Activated CD4-positive, alpha-beta T cell treated with anti-CD3 and anti-CD28 coated beads, Interleukin-2, Interleukin-4, amounts not matched to agents 100 ng/mL and 50 ng/mL, durations not matched to agents 16 hours and 8 hours (primary cell): ENCODE measurements at regions not wholly inside any gene's neighbourhood (a gene's known extent, or its start where the extent isn't known, plus 50 kb on each side); places are given as distances from the start of the nearest gene placed in this dataset.
"Not testable (repeated sequence)": the region's sequence is repeated elsewhere in the genome, so short reads cannot be mapped to it uniquely, and the experiment has no call there.

Experiments
- DNase-seq: peaks from one replicate; pipeline ENCODE4 v3.0.0-alpha.2; 2020; ENCODE audit warnings: low spot score

DNA sequence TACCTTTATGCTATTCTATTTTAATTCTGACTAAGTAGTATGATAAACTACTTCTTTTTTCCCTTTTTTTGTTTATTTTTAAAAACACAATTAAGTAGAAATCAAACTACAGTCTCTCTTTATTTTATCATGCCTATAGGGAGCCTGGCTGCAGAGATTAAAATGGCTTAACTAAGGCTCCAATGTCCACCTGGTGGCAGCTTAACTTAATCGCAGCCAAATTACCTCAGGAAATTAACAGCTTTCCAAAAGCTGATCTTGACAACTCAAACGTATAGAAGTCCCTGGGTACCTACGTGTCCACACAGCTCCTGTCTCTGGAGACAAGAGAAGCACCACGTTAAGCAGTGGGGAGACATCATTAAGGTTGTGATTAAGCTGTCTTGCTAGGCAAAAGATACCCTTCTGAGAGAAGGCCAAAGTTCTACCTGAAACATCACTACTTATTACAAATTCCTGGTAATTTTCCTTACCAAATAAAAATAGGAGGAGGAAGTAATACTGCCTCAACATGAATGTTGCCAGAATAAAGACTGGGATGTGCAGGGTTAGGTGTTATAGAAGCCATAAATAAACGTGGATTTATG is 63.2 kb upstream of the SNX19 start:
- DNase-seq = no peak

DNA sequence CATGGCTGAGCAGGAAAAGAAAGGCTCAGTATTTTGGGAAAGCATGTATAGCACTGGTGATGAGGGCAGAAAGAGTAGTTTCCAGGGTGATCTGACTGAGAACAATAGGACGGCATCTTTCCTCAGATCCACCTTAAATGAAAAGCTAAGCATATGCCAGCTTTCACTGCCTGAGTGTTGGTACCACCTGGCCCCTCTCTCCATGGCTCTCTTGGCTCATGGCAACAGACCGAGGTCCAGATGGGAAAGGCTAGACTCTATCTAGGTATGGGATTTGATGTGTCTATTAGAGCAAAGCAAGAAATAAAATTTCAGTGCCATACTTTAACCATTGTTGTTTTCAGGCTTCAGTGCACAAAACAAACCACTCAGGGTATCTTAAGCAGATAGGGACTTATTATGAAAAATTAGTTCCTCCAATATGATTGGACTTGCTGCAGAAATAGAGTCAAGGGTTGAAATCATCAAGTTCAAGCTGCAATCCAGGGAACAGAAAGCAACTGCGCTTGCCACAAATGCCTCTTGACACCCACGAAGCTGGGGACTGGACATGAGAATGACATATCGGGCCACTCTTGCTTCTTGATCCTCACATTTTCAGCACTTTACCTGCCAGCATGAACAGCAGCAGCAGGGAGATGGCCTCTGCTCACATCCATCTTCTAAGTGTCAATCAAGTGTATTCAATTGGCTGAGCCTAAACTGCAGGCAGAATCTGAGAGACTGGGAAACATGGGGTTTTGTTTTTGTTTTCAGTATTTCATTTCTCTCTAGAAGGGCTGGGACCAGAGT is 64.0 kb upstream of the SNX19 start:
- no peak for DNase-seq

DNA sequence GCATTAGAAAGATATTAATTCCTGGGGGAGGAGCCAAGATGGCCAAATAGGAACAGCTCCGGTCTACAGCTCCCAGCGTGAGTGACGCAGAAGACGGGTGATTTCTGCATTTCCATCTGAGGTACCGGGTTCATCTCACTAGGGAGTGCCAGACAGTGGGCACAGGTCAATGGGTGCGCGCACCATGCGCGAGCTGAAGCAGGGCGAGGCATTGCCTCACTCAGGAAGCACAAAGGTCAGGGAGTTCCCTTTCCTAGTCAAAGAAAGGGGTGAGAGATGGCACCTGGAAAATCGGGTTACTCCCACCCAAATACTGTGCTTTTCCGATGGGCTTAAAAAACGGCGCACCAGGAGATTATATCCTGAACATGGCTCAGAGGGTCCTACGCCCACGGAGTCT is 68.0 kb upstream of the SNX19 start:
- DNase-seq = not testable (repeated sequence)

DNA sequence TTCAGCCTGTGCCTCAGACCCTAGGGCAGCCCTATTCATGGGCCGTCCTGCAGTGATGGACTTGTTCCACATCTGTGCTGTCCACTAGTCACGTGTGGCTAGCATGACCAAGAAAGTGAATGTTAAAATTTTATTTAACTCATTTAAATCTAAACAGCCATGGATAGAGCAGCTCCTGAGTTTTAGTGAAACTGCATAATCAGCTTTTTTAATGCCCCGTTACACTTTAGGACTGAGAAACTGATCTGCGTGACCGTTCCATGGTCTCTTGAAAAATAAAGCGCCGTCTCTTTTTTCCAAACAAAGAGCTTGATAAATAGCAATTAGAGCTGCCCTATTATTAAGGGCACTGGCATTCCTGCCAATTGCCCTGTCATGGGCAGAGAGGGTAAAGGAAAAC is 76.5 kb upstream of the SNX19 start:
- DNase-seq = no peak

DNA sequence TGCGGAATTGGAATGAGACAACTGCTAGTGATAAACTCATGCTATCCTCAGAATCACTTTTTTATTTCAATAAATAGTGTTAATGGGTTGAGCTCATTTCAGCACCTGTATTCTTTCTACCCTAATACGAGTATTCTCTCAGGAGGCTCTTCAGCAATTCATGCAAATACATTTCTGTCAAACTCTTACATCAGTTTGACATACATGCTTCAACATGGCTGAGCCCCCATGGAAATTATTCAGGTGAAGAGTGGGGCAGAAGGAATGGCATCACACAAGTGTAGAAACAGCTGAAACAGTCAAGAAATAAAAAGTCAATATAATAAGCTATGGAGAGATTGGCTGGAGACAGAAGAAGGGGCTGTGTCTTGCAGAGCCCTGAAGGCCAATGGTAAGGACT is 77.8 kb upstream of the SNX19 start:
- no peak for DNase-seq

DNA sequence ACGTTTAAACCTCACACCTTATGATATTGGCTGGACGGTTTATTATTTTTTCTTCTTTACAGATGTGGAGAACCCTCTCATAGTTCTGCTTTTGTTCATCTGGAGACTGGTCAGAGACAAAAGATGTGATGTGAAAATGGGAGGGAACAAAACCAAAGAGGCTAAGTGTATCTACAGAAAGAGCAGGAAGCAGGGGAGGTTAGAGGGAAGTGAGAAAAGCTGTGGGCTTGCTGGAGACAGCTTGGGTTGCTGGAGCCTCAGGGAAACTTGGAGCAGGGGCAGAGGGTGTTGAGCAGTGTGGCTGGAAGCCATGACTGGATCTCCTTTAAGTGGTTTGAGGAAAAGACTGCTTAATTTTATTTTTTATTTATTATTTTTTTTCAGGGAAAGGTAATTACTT is 79.0 kb upstream of the SNX19 start:
- no peak for DNase-seq

DNA sequence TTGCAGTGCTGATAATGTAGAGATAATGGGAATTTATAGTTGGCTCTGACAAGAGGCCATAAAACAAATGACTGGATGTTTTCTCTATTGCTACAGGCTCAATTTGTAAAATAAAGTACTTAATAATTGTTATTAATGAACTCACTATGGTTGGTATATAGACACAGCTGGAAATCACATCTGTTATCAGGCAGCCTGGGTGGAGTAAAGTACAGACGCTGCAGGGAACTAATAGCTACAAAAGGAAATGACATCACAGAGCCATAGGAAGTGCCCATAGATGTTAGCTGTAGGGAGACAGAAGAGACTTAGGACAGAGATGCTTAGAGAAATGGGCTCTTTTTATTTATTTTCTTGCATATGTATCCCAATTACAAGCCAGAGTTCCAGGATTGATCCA is 81.0 kb upstream of the SNX19 start:
- DNase-seq = no peak

DNA sequence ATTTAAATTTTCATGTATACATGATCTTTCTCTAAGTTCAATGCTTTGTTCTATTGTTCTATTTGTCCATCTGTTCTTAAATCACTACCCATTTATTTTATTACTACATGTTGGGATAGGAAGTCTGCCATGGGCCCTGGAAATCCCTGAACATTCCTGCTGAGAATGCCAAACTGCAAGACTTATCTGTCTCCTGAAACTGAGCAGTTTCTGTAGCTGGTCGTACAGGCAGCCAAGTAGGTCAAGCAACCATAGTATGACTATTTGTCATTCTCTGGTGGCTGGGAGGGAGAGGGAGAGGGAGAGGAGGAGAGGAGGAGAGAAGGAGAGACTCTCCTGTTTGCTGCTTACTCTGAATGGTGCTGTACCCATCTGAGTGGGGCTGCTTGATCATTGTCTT is 82.8 kb upstream of the SNX19 start:
- DNase-seq = no peak

DNA sequence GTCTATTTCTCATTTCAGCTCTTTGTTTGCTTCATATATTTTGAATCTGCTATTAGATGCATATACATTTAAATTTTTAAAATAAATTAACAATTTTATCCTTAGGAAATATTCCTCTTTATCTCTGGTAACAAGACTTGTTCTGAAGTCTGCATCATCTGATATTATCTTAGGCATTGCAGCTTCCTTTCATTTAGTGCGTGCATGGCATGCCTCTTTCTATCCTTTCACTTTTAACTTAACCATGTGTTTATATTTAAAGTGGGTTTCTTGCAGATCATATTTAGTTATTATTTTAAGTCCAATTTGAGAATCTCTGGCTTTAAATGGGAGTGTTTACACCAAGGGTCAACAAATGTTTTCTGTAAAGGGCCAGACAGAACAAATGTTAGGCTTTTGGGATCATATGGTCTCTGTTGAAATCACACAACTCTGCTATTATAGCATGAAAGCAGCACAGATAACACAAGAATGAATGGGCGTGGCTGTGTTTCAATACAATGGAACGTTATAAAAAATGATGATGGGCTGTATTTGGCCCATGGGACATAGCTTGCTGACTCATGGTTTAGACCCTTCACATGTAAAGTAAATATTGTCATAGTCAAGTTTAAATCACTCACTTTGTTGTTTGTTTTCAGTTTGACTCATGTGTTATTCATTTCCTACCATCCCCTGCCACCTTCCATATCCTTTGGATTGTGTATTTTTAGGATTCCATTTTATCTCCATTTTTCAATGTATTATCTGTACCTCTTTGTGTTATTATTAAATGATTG is 83.9 kb upstream of the SNX19 start:
- DNase-seq = no peak

DNA sequence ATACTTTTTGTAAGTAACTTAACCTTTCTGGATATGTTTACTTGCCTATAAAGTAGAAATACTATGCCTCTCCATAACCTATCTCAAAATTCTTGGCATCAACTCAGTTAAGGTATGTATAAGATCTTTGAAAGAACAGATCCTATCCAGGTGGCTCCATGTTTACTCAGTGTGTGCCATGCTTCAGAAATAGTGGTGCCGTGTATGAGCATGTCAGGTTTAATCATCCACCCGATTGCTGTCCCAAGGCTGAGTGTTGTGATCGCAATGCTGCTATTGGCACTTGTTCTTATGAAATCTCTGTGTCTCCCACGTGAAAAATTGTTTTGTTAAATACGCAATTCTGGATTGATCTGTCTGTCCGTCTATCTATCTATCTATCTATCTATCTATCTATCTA is 85.9 kb upstream of the SNX19 start:
- DNase-seq = no peak

DNA sequence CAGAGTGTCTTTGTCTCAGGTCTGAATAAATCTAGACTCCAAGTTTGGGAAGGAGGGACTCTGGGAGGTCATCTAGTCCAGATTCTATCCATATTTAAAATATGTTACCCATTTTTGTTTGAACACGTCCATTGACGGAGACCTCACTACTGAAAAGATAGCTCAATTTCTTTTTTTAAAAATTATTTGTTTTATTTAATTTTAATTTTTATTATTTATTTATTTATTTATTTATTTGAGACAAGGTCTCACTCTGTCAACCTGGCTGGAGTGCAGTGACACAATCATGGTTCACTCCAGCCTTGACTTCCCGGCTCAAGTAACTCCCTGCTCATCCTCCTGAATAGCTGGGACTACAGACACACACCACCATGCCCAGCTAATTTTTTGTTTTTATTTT is 89.5 kb upstream of the SNX19 start:
- no peak for DNase-seq

DNA sequence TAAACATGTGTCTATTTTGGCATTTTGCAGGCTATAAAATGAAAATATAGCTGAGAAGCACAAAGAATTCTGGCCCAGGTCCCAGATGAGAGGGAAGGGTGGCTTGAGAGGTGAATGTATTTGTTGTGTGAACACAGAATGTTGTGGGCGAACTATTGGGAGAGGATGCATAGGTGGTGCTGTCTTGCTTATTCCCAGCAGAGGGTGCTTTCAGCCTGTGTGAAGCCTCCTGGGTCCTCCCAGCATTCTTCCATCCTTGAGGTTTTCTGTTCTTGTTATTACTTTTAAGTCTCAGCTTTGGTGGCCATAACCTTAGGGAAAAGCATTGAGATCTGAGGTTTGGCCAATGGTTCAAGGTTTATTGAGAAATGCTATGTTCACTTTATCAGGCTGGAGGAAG is 108.7 kb upstream of the SNX19 start:
- no peak for DNase-seq

DNA sequence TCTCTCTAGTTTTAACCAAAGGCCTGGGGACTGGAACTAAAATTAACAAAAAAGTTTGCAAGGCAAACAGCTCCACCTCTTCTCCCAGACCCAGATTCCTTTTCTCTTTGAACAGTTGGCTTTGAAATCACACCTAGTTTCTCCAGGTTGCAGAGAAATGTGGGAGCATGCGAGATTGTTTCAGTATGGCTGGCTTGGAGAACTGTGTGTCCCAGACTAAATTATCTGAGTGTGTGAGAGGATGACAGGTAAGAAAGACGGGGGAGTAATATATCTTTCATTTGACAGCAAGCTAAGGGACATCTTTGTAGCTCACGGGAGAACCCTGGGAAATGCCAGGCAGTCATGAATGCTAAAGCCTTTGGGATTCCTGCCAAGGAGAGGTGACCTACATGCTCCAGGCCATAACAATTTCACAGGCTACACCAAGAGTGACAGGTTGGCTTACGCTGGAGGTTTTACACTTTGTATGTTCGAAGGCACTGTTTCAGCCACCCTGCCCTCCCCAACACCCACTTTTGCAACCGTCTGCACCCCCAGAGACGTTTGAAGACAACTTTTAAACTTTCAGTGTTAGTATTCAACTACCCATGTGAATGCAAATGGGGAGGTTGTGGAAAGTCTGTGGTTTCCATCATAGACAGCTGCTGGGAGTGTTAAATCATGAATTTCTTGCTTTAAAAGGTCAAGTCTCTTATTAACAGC is 109.3 kb upstream of the SNX19 start:
- no peak for DNase-seq

DNA sequence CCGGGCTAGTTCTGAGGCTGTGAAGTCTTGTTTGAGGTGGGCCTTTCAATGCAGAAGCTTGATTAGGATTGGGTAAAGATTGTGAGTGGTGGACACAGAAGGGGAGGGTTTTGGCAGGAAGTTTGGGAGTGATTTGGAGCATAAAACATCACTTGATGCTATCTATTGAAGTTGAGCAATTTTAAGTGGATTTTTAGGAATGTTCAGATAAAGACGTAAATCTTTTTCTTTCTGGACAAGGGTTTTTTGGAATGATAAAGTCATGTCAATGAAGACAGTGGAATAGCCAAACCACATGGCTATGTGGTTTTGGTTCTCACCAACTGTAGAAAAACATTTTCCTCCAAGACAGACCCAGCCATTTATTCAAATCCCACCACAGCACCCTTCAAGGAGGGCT is 111.2 kb upstream of the SNX19 start:
- no peak for DNase-seq

DNA sequence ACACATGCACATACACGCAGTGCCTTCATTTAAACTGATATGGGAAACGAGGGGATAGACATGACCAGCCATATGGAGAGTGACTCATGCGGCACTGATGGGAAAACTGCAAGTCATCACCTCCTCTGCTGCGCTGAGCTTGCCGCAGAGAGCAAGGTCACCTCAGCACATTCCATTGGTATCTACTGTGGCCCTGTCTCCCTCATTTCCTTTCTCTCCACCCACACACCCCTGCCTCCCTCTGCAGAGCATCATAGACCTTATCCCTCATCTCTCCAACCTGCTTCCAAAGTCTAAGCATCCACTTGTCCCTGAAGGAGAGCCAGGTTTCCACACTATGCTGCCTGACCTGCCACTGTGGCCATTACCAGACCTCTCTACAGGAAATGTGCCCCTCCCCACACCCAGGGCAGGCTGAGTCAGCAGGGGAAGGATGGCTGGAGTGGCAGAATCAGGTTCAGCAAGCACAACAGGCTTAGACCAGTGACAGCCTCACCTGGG is 116.9 kb upstream of the SNX19 start:
- DNase-seq = no peak

DNA sequence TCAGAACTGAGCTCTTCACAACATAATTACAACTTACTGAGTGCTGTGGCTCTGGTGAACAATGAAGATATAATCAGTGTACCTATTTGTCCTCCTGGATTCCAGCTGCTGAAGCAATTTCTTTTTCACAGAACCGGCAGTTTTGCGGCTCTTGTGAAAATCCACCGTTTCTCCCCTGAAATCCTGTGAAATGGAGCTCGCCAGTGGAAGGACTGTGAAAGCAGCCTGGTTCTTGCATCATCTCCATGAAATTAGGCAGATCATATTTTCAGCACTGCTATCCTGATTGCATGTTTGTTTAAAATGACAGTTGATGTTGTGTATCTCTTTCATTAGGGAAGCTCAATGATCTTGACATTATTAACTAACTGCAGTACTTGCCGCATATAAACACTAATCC is 120.2 kb upstream of the SNX19 start:
- no peak for DNase-seq

DNA sequence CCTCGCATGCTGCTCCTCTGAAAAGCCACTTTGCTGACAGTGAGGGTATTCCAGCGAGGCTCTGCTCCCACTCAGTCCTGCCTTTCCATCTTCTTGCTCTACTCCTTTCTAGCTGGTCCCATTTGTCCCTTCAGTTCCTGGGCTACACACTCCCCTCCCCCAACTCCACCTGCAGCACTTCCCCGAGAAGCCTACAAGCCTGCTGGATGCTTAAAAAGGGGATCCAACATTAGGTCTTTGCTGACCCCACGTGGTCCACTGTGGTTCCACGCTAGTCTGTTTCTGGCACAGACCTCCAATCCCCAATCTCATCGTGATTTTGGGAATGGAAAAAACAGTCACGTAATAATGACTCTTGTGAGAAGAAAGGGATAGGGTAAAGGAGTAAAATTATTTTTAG is 121.6 kb upstream of the SNX19 start:
- DNase-seq = no peak

DNA sequence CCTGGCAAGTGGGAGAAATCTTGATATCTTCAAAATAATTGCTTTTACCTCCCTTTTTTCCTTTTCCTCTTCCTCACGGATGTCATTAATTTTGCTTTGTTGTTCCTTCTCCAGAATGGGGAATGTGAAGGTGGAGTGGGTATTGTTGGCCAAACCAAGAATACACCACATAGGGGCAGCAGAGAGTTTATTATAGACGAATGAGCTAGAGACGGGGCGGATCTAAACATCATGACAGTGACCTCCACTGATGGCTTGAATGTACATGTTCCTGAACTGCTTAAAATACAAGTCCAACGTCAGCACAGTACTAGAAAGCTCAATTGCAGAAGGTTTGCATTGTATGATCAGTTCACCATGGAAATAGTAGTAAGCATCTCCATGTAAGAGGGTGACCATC is 122.3 kb upstream of the SNX19 start:
- DNase-seq = no peak

DNA sequence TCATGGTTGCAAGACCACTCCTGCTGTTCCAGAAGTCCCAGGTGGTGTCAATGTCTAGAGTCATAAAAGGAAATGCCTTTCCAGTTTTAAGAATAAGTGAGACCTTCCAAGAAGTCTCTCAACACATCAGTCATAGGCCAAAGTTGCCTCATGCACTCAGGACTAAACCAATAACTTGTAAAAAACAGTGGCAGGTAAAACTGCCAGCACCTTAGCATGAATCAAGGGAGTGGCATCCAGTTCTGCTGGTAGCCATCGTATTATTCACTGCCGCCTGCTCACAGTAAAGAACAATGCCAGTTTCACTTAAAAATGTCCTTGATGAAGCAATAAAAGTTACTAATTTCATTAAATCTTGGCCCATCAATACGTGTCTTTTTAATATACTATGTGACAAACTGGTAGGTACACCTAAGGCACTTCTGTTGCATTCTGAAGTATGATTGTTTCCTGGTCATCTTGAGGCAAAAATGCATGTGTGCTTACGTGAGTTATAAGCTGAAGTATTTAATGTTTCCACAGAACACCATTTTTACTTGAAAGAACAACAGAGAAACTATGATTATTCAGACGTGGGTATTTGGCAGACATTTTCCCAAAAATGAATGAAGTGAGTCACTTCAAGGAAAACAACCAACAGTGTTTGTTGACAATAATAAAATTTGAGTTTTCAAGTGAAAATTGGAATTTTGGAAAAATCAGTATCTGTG is 125.2 kb upstream of the SNX19 start:
- DNase-seq = no peak

DNA sequence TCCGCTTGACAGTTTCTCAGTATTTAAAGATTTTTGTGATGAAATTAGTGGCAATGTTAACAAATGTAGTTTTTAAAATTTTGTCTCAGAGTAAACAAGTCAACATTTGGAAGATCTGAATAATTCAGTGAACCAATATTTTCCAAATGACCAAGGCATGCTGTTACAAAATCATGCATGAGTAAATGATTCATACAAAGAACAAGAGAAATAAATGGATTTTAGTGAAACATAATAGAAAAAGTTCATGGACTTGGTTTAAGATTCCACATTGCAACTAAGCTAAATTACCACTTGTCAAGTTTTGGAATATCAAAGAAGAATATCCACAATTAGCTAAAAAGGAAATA is 125.7 kb upstream of the SNX19 start:
- no peak for DNase-seq

DNA sequence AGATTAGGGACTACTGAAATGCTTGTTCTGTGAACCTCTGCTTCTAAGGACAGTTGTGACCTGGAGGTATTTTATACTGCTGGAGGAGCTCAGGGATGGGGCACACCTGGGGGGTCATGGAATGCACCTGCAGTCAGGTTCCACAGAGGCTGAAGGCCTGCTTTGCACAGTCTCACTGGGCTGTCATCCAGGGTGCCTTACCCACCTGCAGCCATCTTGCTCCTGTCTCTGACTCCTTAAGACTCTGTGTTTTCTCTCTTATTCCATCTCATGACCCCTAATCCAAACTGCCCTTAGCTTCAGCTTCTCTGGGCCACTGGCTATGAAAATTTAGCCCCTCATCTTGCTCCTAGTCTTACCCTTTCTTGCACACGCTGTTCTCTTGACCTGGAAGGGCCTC is 127.0 kb upstream of the SNX19 start:
- DNase-seq = no peak

DNA sequence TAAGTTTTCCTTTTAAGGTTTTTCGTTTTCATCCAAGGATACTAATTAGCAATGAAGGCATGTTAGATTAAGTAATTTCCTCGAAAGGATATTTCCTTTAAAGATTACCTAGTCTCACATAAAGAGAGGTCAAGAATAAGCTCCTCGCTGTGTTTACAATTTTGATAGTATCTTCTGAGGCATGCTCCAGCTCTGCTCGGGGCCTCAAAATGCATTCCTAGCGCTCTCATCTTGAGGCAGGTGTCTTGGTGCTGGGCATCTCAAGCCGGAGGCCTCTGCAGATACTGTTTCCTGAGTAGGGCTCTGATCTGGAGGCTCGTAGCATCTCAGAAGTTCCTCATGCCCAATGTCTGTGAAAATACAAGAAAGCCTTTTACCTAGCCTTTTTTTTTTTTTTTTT is 128.6 kb upstream of the SNX19 start:
- DNase-seq = no peak
